HCT116 (cell line): ENCODE measurements at regions not wholly inside any gene's neighbourhood (a gene's known extent, or its start where the extent isn't known, plus 50 kb on each side); places are given as distances from the start of the nearest gene placed in this dataset.

Experiments used
- ATAC-seq: fragments of 200-7000 bp; cut with Tn5 transposase; 2 replicates; pipeline ENCODE4 v1.9.1; 2020; ENCODE audit warnings: mild to moderate bottlenecking, moderate library complexity
- BruUV-seq: library from RNA; stranded (reverse); fragments of 400-500 nt; replicated peaks from 2 replicates; lab custom pipeline; 2021; lab: Mats Ljungman, UMichigan
- CTCF ChIA-PET: fragments of 300-600 bp; sonication (Branson Sonifier 250); formaldehyde crosslinking; loops from one replicate; lab custom pipeline; 2021; ENCODE audit warnings: antibody characterized with exemption; lab: Charles Lee
- POLR2A ChIA-PET: fragments of 300-600, 350-600 bp; sonication (Branson Sonifier 250); formaldehyde crosslinking; loops from one replicate; lab custom pipeline; 2021; ENCODE audit warnings: antibody characterized with exemption; lab: Charles Lee
- RAD21 ChIA-PET, 2 experiments: fragments of 300-600 bp; sonication (Branson Sonifier 250); formaldehyde crosslinking; loops; one replicate each; lab custom pipeline; 2023; ENCODE audit warnings: low total read pairs in 2 of 2; ENCODE audit not compliant: uncharacterized antibody in 2 of 2, unreplicated experiment in 2 of 2, low non-redundant PET in 1 of 2; lab: Charles Lee
- DNase-seq: peaks from one replicate; pipeline ENCODE4 v3.0.0-alpha.2; 2010; ENCODE audit warnings: low read depth, low spot score
- H2AFZ ChIP-seq: fragments of 200-600 bp; shearing (Covaris generic), sonication (generic); 2 replicates; pipeline ENCODE4 v1.6.1; 2017; ENCODE audit warnings: low read depth, mixed run types, mixed read lengths, antibody characterized with exemption, low read length; ENCODE audit not compliant: poor library complexity, severe bottlenecking
- H3K27ac ChIP-seq: 2 replicates; pipeline ENCODE4 v1.5.1; 2012; ENCODE audit warnings: low read depth, low read length
- H3K27me3 ChIP-seq: fragments of 200-600 bp; sonication (generic); 2 replicates; pipeline ENCODE4 v1.6.1; 2016; ENCODE audit warnings: mixed run types, low read length, mixed read lengths; ENCODE audit not compliant: insufficient read depth
- H3K36me3 ChIP-seq, 2 experiments: fragments of 200-500 bp in 1 of 2; fragments of 200-600 bp in 1 of 2; sonication (Bioruptor generic) in 1 of 2; sonication (generic) in 1 of 2; 2 replicates each; pipeline versions ENCODE4 v1.5.1 to v1.6.1; 2014 to 2016; ENCODE audit warnings: low read length in 2 of 2, inconsistent platforms in 1 of 2, mixed read lengths in 1 of 2, mixed run types in 1 of 2; ENCODE audit not compliant: insufficient read depth in 2 of 2, control insufficient read depth in 1 of 2
- H3K4me1 ChIP-seq, 2 experiments: fragments of 200-600 bp in 1 of 2; sonication (generic) in 1 of 2; 2 replicates each; pipeline versions ENCODE4 v1.5.1 to v1.6.1; 2012 to 2017; ENCODE audit warnings: low read length in 2 of 2, inconsistent platforms in 1 of 2, mild to moderate bottlenecking in 1 of 2, mixed read lengths in 1 of 2, mixed run types in 1 of 2, moderate library complexity in 1 of 2; ENCODE audit not compliant: insufficient read depth in 2 of 2, control insufficient read depth in 1 of 2
- H3K4me2 ChIP-seq: fragments of 200-600 bp; sonication (generic); 2 replicates; pipeline ENCODE4 v1.6.1; 2017; ENCODE audit warnings: mixed run types, low read length, mixed read lengths
- H3K4me3 ChIP-seq, 2 experiments: fragments of 200-600 bp in 1 of 2; sonication (generic) in 1 of 2; replicated peaks in 1 of 2; 2 replicates each; pipeline ENCODE4 v1.5.1; 2011 to 2016; ENCODE audit warnings: low read length in 2 of 2, control low read depth in 1 of 2, low read depth in 1 of 2, mild to moderate bottlenecking in 1 of 2, mixed read lengths in 1 of 2, mixed run types in 1 of 2
- H3K79me2 ChIP-seq: fragments of 200-600 bp; sonication (generic); 2 replicates; pipeline ENCODE4 v1.6.1; 2017; ENCODE audit warnings: mild to moderate bottlenecking, mixed run types, low read length, moderate library complexity, mixed read lengths; ENCODE audit not compliant: insufficient read depth
- H3K9ac ChIP-seq: fragments of 200-600 bp; sonication (generic); 2 replicates; pipeline ENCODE4 v1.6.1; 2016; ENCODE audit warnings: low read length, mixed read lengths
- H3K9me2 ChIP-seq: fragments of 200-600 bp; sonication (generic), shearing (Covaris generic); 2 replicates; pipeline ENCODE4 v1.6.1; 2017; ENCODE audit warnings: mixed run types, mild to moderate bottlenecking, moderate library complexity; ENCODE audit not compliant: insufficient read depth
- H3K9me3 ChIP-seq, 2 experiments: fragments of 200-500 bp in 1 of 2; fragments of 200-600 bp in 1 of 2; sonication (Bioruptor generic) in 1 of 2; sonication (generic) in 1 of 2; 2 replicates each; pipeline ENCODE4 v1.6.1; 2014 to 2017; ENCODE audit warnings: low read length in 2 of 2, mixed read lengths in 2 of 2, inconsistent platforms in 1 of 2, low read depth in 1 of 2, mild to moderate bottlenecking in 1 of 2, mixed run types in 1 of 2, moderate library complexity in 1 of 2; ENCODE audit not compliant: control insufficient read depth in 1 of 2, insufficient read depth in 1 of 2
- H4K20me1 ChIP-seq: fragments of 200-600 bp; sonication (generic), shearing (Covaris generic); 2 replicates; pipeline ENCODE4 v1.6.1; 2017; ENCODE audit warnings: mixed run types, mild to moderate bottlenecking, moderate library complexity; ENCODE audit not compliant: insufficient read depth
- CBX3 ChIP-seq: IDR thresholded peaks from 2 replicates; pipeline ENCODE4 v1.6.1; 2012; ENCODE audit warnings: low read depth
- ELF1 ChIP-seq: IDR thresholded peaks from 2 replicates; pipeline ENCODE4 v1.6.1; 2012; ENCODE audit warnings: low read depth, borderline replicate concordance
- FOSL1 ChIP-seq: IDR thresholded peaks from 2 replicates; pipeline ENCODE4 v1.6.1; 2012; ENCODE audit warnings: low read depth
- POLR2A ChIP-seq: IDR thresholded peaks from 2 replicates; pipeline ENCODE4 v1.7.0; 2011; ENCODE audit warnings: borderline replicate concordance; ENCODE audit not compliant: insufficient read depth, insufficient read length; ENCODE audit errors: extremely low read depth
- POLR2AphosphoS5 ChIP-seq: IDR thresholded peaks from 2 replicates; pipeline ENCODE4 v1.6.1; 2011; ENCODE audit warnings: mild to moderate bottlenecking, low read depth, low read length, moderate library complexity
- SRF ChIP-seq: IDR thresholded peaks from 2 replicates; pipeline ENCODE4 v1.6.1; 2012; ENCODE audit warnings: low read depth
- TCF7L2 ChIP-seq: IDR thresholded peaks from 2 replicates; pipeline ENCODE4 v1.7.0; 2011; ENCODE audit warnings: borderline replicate concordance, inconsistent platforms; ENCODE audit not compliant: insufficient read depth, insufficient read length; ENCODE audit errors: extremely low read depth
- ZFX ChIP-seq: fragments of 450-650 bp; IDR thresholded peaks from 2 replicates; pipeline ENCODE4 v1.6.1; 2017
- ZNF274 ChIP-seq: fragments of 200-500 bp; sonication (Bioruptor generic); IDR thresholded peaks from 2 replicates; pipeline ENCODE4 v1.6.1; 2014; ENCODE audit warnings: mild to moderate bottlenecking, low read depth, low read length, inconsistent platforms
- intact Hi-C: fragments of 100-400 bp; cut with micrococcal nuclease; formaldehyde crosslinking; loops from 2 replicates; pipeline ENCODE4 v1.10.0; 2022
- TF ChIP-seq, protein P1 (sequence below), 3 experiments: fragments of 200-600 bp in 1 of 3; sonication (generic) in 1 of 3; IDR thresholded peaks in 2 of 3; conservative IDR thresholded peaks in 1 of 3; 2 replicates each; pipeline ENCODE4 v1.5.1; 2012 to 2017; ENCODE audit warnings: low read depth in 2 of 3, low read length in 2 of 3, antibody characterized with exemption in 1 of 3, borderline replicate concordance in 1 of 3, control low read depth in 1 of 3, mild to moderate bottlenecking in 1 of 3, mixed read lengths in 1 of 3, mixed run types in 1 of 3, moderate library complexity in 1 of 3; ENCODE audit not compliant: insufficient read depth in 1 of 3
- TF ChIP-seq, protein P2 (sequence below): IDR thresholded peaks from 2 replicates; pipeline ENCODE4 v1.6.1; 2012
- TF ChIP-seq, protein P3 (sequence below): IDR thresholded peaks from 2 replicates; pipeline ENCODE4 v1.6.1; 2011; ENCODE audit warnings: mild to moderate bottlenecking, low read length, moderate library complexity; ENCODE audit not compliant: insufficient replicate concordance; ENCODE audit errors: extremely low read depth
- TF ChIP-seq, protein P4 (sequence below): IDR thresholded peaks from 2 replicates; pipeline ENCODE4 v1.6.1; 2012; ENCODE audit warnings: low read depth

DNA sequence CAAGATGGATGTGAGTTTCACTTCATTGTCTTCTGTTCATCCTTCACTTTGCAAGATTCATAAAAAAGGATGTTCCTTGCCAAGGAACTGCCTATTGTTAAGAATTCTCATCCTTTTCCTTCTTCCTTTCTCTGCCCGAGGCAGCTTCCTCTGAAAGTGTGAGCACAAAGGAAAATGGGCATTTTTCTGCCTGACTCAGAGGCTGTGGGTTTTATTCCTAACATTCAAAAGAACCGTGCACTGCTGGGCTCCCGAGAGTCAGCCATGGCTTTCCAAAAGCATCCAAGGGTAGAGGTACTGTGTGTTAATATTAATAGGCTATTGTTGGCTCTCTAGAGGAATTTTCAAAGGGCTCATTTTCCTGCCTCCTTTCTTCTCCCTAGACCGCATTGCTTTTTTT, 289.4 kb downstream of the ABCC12 start:
- Histone ChIP-seq H3K27ac (no peak overlapping the region), H3K9me3 (no peaks in the 10 kb centered on the region), H3K4me2 (no peak overlapping the region), H3K4me1 (no peaks in the 10 kb centered on the region), H3K36me3 (no peaks in the 10 kb centered on the region), H3K4me3 (no peak overlapping the region), H3K9ac (no peak overlapping the region), H2AFZ (no peak overlapping the region), H3K9me2 (no peaks in the 10 kb centered on the region), H3K27me3 (peaks cover 27% of the 10 kb centered on the region; the same call in 1 of the 2 replicates), H4K20me1 (no peaks in the 10 kb centered on the region), H3K79me2 (no peaks in the 10 kb centered on the region)
- ATAC-seq (no peak), DNase-seq (no peak)
- no TSS peak for BruUV-seq
- ChIA-PET POLR2A (no interaction called here), CTCF (no interaction called here), RAD21 (no interaction called here)
- TF ChIP-seq TCF7L2 (no peak), POLR2AphosphoS5 (no peak), CBX3 (no peak), ELF1 (no peak), ZNF274 (no peak), ZFX (no peak), FOSL1 (no peak), SRF (no peak), POLR2A (no peak)
- TF ChIP-seq, protein P1, sequence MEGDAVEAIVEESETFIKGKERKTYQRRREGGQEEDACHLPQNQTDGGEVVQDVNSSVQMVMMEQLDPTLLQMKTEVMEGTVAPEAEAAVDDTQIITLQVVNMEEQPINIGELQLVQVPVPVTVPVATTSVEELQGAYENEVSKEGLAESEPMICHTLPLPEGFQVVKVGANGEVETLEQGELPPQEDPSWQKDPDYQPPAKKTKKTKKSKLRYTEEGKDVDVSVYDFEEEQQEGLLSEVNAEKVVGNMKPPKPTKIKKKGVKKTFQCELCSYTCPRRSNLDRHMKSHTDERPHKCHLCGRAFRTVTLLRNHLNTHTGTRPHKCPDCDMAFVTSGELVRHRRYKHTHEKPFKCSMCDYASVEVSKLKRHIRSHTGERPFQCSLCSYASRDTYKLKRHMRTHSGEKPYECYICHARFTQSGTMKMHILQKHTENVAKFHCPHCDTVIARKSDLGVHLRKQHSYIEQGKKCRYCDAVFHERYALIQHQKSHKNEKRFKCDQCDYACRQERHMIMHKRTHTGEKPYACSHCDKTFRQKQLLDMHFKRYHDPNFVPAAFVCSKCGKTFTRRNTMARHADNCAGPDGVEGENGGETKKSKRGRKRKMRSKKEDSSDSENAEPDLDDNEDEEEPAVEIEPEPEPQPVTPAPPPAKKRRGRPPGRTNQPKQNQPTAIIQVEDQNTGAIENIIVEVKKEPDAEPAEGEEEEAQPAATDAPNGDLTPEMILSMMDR (IDR thresholded peaks at IDR 0.05 in 2 of 3, conservative IDR thresholded peaks at IDR 0.05 in 1 of 3; ENCODE audit: borderline replicate concordance in 1 of 3, insufficient read depth in 1 of 3, low read depth in 2 of 3, low read length in 2 of 3): no peak
- TF ChIP-seq, protein P2, sequence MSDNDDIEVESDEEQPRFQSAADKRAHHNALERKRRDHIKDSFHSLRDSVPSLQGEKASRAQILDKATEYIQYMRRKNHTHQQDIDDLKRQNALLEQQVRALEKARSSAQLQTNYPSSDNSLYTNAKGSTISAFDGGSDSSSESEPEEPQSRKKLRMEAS: no peak
- TF ChIP-seq, protein P3, sequence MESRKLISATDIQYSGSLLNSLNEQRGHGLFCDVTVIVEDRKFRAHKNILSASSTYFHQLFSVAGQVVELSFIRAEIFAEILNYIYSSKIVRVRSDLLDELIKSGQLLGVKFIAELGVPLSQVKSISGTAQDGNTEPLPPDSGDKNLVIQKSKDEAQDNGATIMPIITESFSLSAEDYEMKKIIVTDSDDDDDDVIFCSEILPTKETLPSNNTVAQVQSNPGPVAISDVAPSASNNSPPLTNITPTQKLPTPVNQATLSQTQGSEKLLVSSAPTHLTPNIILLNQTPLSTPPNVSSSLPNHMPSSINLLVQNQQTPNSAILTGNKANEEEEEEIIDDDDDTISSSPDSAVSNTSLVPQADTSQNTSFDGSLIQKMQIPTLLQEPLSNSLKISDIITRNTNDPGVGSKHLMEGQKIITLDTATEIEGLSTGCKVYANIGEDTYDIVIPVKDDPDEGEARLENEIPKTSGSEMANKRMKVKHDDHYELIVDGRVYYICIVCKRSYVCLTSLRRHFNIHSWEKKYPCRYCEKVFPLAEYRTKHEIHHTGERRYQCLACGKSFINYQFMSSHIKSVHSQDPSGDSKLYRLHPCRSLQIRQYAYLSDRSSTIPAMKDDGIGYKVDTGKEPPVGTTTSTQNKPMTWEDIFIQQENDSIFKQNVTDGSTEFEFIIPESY: no peak
- TF ChIP-seq, protein P4, sequence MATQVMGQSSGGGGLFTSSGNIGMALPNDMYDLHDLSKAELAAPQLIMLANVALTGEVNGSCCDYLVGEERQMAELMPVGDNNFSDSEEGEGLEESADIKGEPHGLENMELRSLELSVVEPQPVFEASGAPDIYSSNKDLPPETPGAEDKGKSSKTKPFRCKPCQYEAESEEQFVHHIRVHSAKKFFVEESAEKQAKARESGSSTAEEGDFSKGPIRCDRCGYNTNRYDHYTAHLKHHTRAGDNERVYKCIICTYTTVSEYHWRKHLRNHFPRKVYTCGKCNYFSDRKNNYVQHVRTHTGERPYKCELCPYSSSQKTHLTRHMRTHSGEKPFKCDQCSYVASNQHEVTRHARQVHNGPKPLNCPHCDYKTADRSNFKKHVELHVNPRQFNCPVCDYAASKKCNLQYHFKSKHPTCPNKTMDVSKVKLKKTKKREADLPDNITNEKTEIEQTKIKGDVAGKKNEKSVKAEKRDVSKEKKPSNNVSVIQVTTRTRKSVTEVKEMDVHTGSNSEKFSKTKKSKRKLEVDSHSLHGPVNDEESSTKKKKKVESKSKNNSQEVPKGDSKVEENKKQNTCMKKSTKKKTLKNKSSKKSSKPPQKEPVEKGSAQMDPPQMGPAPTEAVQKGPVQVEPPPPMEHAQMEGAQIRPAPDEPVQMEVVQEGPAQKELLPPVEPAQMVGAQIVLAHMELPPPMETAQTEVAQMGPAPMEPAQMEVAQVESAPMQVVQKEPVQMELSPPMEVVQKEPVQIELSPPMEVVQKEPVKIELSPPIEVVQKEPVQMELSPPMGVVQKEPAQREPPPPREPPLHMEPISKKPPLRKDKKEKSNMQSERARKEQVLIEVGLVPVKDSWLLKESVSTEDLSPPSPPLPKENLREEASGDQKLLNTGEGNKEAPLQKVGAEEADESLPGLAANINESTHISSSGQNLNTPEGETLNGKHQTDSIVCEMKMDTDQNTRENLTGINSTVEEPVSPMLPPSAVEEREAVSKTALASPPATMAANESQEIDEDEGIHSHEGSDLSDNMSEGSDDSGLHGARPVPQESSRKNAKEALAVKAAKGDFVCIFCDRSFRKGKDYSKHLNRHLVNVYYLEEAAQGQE: no peak
- intact Hi-C loops: no loop called here
